ENCODE measurements at regions not wholly inside any gene's neighbourhood (a gene's known extent, or its start where the extent isn't known, plus 50 kb on each side); places are given as distances from the start of the nearest gene placed in this dataset.

DNA sequence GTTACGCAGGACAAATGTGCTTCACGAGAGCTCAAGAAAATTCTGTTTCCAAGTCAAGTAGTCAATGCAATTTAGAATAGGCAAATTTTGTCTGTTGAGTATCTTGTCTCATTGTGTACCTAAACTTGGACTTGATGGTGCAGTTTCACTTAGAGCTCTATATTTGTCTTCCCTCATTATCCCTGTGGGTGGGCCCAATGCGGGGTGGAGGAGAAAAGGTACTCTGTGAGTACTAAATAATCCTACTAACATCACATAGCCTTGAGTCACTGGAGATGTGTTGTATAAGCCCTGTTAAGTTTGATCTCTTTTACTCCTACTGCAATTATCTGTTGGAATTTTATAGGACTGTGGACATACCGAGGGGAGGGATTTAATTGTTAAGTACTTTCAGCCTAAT, 331.2 kb downstream of the METTL15 start:
- TF ChIP-seq EZH2phosphoT487 (IDR thresholded peaks at IDR 0.05; ENCODE audit: insufficient read depth, low read depth) (no peak), EZH2 (IDR thresholded peaks at IDR 0.05; ENCODE audit: insufficient read depth, poor library complexity, severe bottlenecking) (no peak)
